ENCODE measurements at regions not wholly inside any gene's neighbourhood (a gene's known extent, or its start where the extent isn't known, plus 50 kb on each side); places are given as distances from the start of the nearest gene placed in this dataset.
"Not testable (repeated sequence)": the region's sequence is repeated elsewhere in the genome, so short reads cannot be mapped to it uniquely, and the experiment has no call there.

DNA sequence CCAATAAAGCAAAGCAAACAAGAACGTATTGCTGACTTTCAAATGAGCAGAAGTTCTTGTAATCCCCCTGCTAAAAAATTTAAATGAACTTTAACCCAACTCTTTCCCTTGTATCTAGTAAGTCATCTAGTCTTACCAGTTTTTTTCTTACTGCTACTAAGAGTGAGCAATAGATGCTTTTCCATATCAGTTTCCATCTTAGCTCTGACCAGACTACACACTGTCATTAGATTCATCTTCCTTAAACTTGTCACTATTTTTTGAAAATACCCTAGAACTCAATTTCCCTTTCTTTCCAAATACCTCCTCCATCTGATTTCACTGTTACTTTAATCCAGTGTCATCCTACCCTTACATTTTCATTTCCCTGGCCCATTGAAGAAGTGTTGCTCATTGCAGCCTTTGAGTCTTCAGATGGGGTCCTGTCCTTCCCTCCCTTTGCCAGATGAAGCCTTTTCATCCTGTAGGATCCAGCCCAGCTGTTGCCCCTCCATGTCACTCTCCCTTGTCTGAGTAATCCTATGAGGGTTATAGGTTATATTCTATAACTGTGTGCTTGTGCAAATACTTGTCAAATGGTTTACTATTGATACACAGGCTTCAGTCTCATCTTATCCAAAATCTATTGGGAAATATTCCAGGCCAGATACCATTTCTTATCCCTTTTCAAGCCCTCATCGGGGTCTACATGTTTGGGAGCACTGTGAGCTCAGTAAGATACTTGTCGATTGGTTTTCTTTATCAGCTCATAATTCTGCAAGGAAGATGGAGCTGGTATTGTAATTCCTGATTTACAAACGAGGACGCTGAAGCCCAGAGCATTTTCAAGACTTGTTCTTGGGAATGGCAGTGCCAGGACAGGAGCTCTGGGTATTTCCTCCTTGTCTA, 51.5 kb upstream of the ITGB1 start:
- intact Hi-C loops (cut with DNase I; ENCODE audit: low total_unique reads): loop anchor here (5.0 kb wide), 1 partner anchor 217 kb away; no protein-coding TSS in a partner anchor
- H3K27ac ChIP-seq: no peak overlapping the region
- no peak overlapping the region for H3K4me3 ChIP-seq
- 41 to 61% (median 53%) methylated on average over 5 of the region's 5 CpGs for WGBS, 5 donors
- DNase-seq: no peak
- H3K9me3 ChIP-seq: no peaks in the 10 kb centered on the region
- H3K27me3 ChIP-seq: no peaks in the 10 kb centered on the region
- H3K4me1 ChIP-seq: peaks cover 0 to 29% (median 16%) of the 10 kb centered on the region in 4 donors
- no peaks in the 10 kb centered on the region for H3K36me3 ChIP-seq
- TF ChIP-seq, protein P1, sequence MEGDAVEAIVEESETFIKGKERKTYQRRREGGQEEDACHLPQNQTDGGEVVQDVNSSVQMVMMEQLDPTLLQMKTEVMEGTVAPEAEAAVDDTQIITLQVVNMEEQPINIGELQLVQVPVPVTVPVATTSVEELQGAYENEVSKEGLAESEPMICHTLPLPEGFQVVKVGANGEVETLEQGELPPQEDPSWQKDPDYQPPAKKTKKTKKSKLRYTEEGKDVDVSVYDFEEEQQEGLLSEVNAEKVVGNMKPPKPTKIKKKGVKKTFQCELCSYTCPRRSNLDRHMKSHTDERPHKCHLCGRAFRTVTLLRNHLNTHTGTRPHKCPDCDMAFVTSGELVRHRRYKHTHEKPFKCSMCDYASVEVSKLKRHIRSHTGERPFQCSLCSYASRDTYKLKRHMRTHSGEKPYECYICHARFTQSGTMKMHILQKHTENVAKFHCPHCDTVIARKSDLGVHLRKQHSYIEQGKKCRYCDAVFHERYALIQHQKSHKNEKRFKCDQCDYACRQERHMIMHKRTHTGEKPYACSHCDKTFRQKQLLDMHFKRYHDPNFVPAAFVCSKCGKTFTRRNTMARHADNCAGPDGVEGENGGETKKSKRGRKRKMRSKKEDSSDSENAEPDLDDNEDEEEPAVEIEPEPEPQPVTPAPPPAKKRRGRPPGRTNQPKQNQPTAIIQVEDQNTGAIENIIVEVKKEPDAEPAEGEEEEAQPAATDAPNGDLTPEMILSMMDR (IDR thresholded peaks at IDR 0.05): no peak
- no peak for TF ChIP-seq POLR2A (IDR thresholded peaks at IDR 0.05)
- no peak for TF ChIP-seq EP300 (IDR thresholded peaks at IDR 0.05)

- Histone ChIP-seq H3K4me1 (peaks cover 0 to 30% (median 18%) of the 10 kb centered on the region in 4 donors), H3K4me3 (no peak overlapping the region), H3K36me3 (no peaks in the 10 kb centered on the region), H3K27ac (peak overlapping the region in 1 of 5 donors; percentile 25), H3K27me3 (no peaks in the 10 kb centered on the region), H3K9me3 (no peaks in the 10 kb centered on the region)
- intact Hi-C loops (cut with DNase I; ENCODE audit: low total_unique reads): no loop called here
- 9 to 18% (median 13%) methylated on average over 9 of the region's 9 CpGs for WGBS, 5 donors
- peak; percentile 65 to 91 for DNase-seq
- TF ChIP-seq EP300 (IDR thresholded peaks at IDR 0.05) (no peak), POLR2AphosphoS5 (IDR thresholded peaks at IDR 0.05) (peak in 1 of 3 donors; percentile 53), POLR2A (IDR thresholded peaks at IDR 0.05) (no peak)
- TF ChIP-seq, protein P1 (IDR thresholded peaks at IDR 0.05): peak in 6 of 7 experiments; percentile 81 to 99 (median 98)
These were observed 50.6 kb upstream of the ITGB1 start for GRCh38 chr10:33008499-33009243.

DNA sequence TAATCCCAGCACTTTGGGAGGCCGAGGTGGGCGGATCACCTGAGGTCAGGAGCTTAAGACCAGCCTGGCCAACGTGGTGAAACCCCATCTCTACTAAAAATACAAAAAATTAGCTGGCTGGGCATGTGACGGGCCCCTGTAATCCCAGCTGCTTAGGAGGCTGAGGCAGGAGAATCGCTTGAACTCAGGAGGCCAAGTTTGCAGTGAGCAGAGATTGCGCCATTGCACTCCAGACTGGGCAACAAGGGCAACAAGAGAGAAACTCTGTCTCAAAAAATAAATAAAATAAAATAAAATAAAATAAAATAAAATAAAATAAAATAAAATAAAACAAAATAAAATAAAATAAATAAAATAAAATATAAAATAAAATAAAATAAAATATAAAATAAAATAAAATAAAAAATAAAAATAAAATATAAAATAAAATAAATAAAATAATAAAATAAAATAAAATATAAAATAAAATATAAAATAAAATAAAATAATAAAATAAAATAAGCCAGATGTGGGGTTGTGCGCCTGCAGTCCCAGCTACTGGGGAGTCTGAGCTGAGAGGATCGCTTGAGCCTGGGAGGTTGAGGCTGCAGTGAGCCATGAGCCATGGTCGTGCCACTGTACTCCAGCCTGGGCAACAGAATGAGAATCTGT, 49.8 kb upstream of the ITGB1 start:
- H3K4me3 ChIP-seq; H3K27me3 ChIP-seq; intact Hi-C loops (cut with DNase I; ENCODE audit: low total_unique reads); H3K9me3 ChIP-seq; H3K36me3 ChIP-seq; DNase-seq: not testable (repeated sequence)
- 91 to 97% (median 93%) methylated on average over 9 of the region's 9 CpGs for WGBS, 5 donors
- Histone ChIP-seq H3K4me1 (peaks cover 0 to 30% (median 18%) of the 10 kb centered on the region in 4 donors), H3K27ac (peak overlapping the region in 1 of 5 donors; percentile 89)

Small RNAs in the stretch of these regions (small RNA-seq; reads per million reads assigned to genes)
- gene AL365203.1 (0 reads per million in 4 donors), gene MTND4LP11 (0 reads per million in 4 donors), gene RN7SL847P (0 reads per million in 4 donors)
